ENCODE measurements at regions not wholly inside any gene's neighbourhood (a gene's known extent, or its start where the extent isn't known, plus 50 kb on each side); places are given as distances from the start of the nearest gene placed in this dataset.
"Not testable (repeated sequence)": the region's sequence is repeated elsewhere in the genome, so short reads cannot be mapped to it uniquely, and the experiment has no call there.

DNA sequence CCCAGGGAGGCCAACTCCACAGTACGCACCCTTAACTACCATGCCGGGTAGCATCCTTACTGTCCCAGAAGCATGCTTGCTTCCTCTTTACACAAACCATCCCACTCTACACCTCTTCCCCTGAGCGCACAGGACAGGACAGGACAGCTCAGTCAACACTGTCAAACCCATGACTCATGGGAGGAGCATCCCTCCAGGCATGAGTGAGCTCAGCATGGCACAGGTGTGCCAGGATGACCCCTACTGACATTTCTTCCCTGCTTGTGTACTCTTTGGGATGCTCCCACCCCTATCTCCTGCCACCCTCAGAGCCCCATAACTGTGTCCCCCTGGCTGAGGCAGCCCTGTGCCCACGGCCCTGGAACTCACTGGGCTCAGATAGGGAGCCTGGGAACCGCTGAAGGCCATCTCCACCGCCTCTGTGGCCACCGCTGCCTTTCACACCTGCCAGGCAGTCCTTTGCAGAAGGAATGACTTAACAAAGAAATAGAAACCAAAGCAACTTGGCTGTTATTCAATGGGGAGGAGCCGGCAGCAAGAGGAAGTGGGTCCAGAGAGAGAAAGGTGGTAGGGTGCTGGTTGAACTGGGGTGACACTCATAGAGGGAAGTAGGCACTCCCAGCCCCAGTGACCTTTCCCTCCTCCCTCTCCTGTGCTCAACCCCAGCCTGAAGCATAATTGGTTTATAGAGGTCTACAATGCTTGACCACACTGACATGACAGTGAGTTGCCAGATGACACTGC is 119.1 kb downstream of the CDRT15L2 start:
- H3K9me3 ChIP-seq, ATAC-seq, H3K27me3 ChIP-seq, H3K4me1 ChIP-seq, H3K4me3 ChIP-seq, H3K27ac ChIP-seq, H3K36me3 ChIP-seq: not testable (repeated sequence)
- WGBS, 2 donors (ENCODE audit: low coverage in 1 of 2) = 60 to 96% methylated on average over 1 to 3 of the region's 8 CpGs

- H3K27ac ChIP-seq, H3K36me3 ChIP-seq, H3K27me3 ChIP-seq, ATAC-seq, H3K4me1 ChIP-seq, H3K9me3 ChIP-seq, H3K4me3 ChIP-seq: not testable (repeated sequence)
- WGBS, 2 donors (ENCODE audit: low coverage in 1 of 2) = 85% methylated on average over 1 of the region's 5 CpGs; no CpG with 5 or more reads in 1 of the 2 donors
These were observed 121.0 kb downstream of the CDRT15L2 start for GRCh38 chr17:20700528-20700927.

GRCh38 chr17:20701366-20701765 is 121.8 kb downstream of the CDRT15L2 start:
- not testable (repeated sequence) for ATAC-seq, H3K27ac ChIP-seq, H3K4me1 ChIP-seq, H3K4me3 ChIP-seq, H3K27me3 ChIP-seq, H3K36me3 ChIP-seq, H3K9me3 ChIP-seq
- 95 to 96% methylated on average over 2 of the region's 5 CpGs for WGBS, 2 donors (ENCODE audit: low coverage in 1 of 2)

DNA sequence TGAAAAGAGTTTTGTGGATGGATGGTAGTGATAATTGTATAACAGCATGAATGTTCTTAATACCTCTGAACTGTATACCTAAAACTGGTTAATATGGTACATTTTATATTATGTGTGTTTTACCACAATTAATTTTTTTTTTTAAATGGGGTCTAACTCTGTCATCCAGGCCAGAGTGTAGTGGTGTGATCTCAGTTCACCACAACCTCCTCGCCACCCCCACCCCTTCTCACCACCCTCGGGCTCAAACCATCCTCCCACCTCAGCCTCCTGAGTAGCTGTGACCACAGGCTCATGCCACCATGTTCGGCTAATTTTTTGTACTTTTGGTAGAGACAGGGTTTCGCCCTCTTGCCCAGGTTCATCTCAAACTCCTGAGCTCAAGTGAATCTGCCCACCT is 123.2 kb downstream of the CDRT15L2 start:
- H3K27me3 ChIP-seq = no peaks in the 10 kb centered on the region
- TF ChIP-seq CTCF (IDR thresholded peaks at IDR 0.05) (no peak), POLR2AphosphoS5 (IDR thresholded peaks at IDR 0.05) (no peak), POLR2A (IDR thresholded peaks at IDR 0.05) (no peak), EP300 (IDR thresholded peaks at IDR 0.05) (no peak)
- H3K4me3 ChIP-seq = no peak overlapping the region
- H3K36me3 ChIP-seq = no peaks in the 10 kb centered on the region
- WGBS, 2 donors (ENCODE audit: low coverage in 1 of 2) = 73% methylated on average over 3 of the region's 4 CpGs; no CpG with 5 or more reads in 1 of the 2 donors
- no peaks in the 10 kb centered on the region for H3K4me1 ChIP-seq
- no peaks in the 10 kb centered on the region for H3K9me3 ChIP-seq
- ATAC-seq = no peak
- H3K27ac ChIP-seq = no peak overlapping the region

GRCh38 chr17:20703781-20704180 is 124.3 kb downstream of the CDRT15L2 start:
- H3K9me3 ChIP-seq = no peaks in the 10 kb centered on the region
- no peak overlapping the region for H3K4me3 ChIP-seq
- H3K36me3 ChIP-seq = no peaks in the 10 kb centered on the region
- 80% methylated on average over 1 of the region's 1 CpG; no CpG with 5 or more reads in 1 of the 2 donors for WGBS, 2 donors (ENCODE audit: low coverage in 1 of 2)
- no peak for ATAC-seq
- H3K27me3 ChIP-seq = peaks cover 4% of the 10 kb centered on the region
- no peaks in the 10 kb centered on the region for H3K4me1 ChIP-seq
- H3K27ac ChIP-seq = no peak overlapping the region
- TF ChIP-seq POLR2AphosphoS5 (IDR thresholded peaks at IDR 0.05) = no peak
- TF ChIP-seq POLR2A (IDR thresholded peaks at IDR 0.05) = no peak
- no peak for TF ChIP-seq CTCF (IDR thresholded peaks at IDR 0.05)
- TF ChIP-seq EP300 (IDR thresholded peaks at IDR 0.05) = no peak

- not testable (repeated sequence) for H3K27me3 ChIP-seq, H3K27ac ChIP-seq, H3K4me3 ChIP-seq, H3K4me1 ChIP-seq, ATAC-seq, H3K36me3 ChIP-seq, H3K9me3 ChIP-seq
- WGBS, 2 donors (ENCODE audit: low coverage in 1 of 2) = 43 to 71% methylated on average over 1 of the region's 1 CpG
These were observed 125.7 kb downstream of the CDRT15L2 start for GRCh38 chr17:20705186-20705585.

DNA sequence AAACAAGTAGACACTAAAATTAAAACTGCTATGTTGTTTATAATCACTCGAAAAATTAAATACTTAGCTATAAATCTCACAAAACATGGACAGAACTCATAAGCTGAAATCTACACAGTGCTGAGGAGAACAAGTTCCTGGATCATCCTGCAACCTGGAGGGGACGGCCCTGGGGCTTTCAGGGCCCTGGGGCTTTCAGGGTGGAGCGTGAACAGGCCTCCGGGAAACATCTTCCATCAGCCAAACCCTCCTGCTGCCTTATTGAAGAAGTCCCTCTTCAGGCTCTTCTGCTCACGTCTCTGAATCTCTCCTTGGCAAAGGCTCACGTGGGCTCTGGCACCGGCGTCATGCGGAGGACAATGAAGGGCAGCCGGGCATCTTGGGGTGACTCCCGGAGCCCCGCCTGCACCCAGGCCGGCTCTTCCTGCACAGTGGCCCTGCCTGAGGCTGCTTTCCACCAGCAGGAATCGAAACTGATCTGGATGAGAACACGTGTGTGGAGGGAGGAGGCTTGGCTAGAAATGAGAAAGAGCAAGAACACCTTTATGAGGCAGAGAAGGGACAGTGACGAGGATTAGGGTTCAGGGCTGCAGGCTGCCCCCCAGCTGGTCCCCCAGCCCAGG is 127.3 kb downstream of the CDRT15L2 start:
- peaks cover 4% of the 10 kb centered on the region for H3K27me3 ChIP-seq
- H3K27ac ChIP-seq = no peak overlapping the region
- H3K9me3 ChIP-seq = no peaks in the 10 kb centered on the region
- ATAC-seq = no peak
- H3K4me3 ChIP-seq = no peak overlapping the region
- no peak for TF ChIP-seq EP300 (IDR thresholded peaks at IDR 0.05)
- no peak for TF ChIP-seq CTCF (IDR thresholded peaks at IDR 0.05)
- TF ChIP-seq POLR2A (IDR thresholded peaks at IDR 0.05) = no peak
- no peaks in the 10 kb centered on the region for H3K36me3 ChIP-seq
- whole genome bisulfite sequencing, 2 donors (ENCODE audit: low coverage in 1 of 2) = 73% methylated on average over 5 of the region's 16 CpGs; no CpG with 5 or more reads in 1 of the 2 donors
- no peaks in the 10 kb centered on the region for H3K4me1 ChIP-seq

- H3K9me3 ChIP-seq, ATAC-seq, H3K4me1 ChIP-seq, H3K4me3 ChIP-seq, H3K27ac ChIP-seq, H3K36me3 ChIP-seq: not testable (repeated sequence)
- WGBS, 2 donors (ENCODE audit: low coverage in 1 of 2) = 61 to 82% methylated on average over 5 to 9 of the region's 11 CpGs
- peaks cover 14% of the 10 kb centered on the region for H3K27me3 ChIP-seq
These were observed 129.3 kb downstream of the CDRT15L2 start for GRCh38 chr17:20708821-20709220.

DNA sequence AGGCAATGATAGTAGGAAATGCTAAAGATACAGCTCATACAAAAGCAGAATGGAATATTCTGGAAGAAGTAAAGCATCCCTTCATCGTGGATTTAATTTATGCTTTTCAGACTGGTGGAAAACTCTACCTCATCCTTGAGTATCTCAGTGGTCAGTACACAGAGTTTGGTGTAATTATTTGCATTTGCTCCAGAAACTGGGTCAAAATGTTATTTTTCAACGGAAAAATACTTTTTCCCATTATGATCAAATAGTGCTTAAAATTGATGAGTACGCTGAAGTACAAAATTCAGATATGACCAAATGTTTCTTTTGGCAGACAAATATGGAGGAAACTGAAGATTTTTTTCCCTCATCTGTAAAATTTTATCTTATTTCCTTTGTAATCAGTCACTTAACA is 137.0 kb downstream of the CDRT15L2 start:
- 58 to 87% methylated on average over 3 of the region's 3 CpGs for WGBS, 2 donors (ENCODE audit: low coverage in 1 of 2)
- not testable (repeated sequence) for H3K4me1 ChIP-seq, H3K4me3 ChIP-seq, H3K27ac ChIP-seq, H3K36me3 ChIP-seq, ATAC-seq
- peaks cover 15% of the 10 kb centered on the region for H3K27me3 ChIP-seq
- peaks cover 0 to 11% (median 0%) of the 10 kb centered on the region in 3 donors for H3K9me3 ChIP-seq
